ENCODE measurements at regions not wholly inside any gene's neighbourhood (a gene's known extent, or its start where the extent isn't known, plus 50 kb on each side); places are given as distances from the start of the nearest gene placed in this dataset.

- no peak overlapping the region for H3K4me3 ChIP-seq (ENCODE audit: low read depth, low read length)
- DNase-seq (ENCODE audit: low read depth): no peak
Observed at GRCh38 chr3:5644773-5645670, 457.5 kb downstream of the EDEM1 start.

- DNase-seq (ENCODE audit: low read depth): no peak
- no peak overlapping the region for H3K4me3 ChIP-seq (ENCODE audit: low read depth, low read length)
Observed at GRCh38 chr3:5645692-5646410, 458.3 kb downstream of the EDEM1 start.

- DNase-seq (ENCODE audit: low read depth): no peak
- H3K4me3 ChIP-seq (ENCODE audit: low read depth, low read length): no peak overlapping the region
Observed at GRCh38 chr3:5650303-5650702, 462.8 kb downstream of the EDEM1 start.

GRCh38 chr3:5651351-5651750 is 463.8 kb downstream of the EDEM1 start:
- no peak for DNase-seq (ENCODE audit: low read depth)
- H3K4me3 ChIP-seq (ENCODE audit: low read depth, low read length): no peak overlapping the region

- DNase-seq (ENCODE audit: low read depth): no peak
- H3K4me3 ChIP-seq (ENCODE audit: low read depth, low read length): no peak overlapping the region
Observed at GRCh38 chr3:5653426-5654143, 466.1 kb downstream of the EDEM1 start.

GRCh38 chr3:5657106-5657505 is 469.6 kb downstream of the EDEM1 start:
- no peak for DNase-seq (ENCODE audit: low read depth)
- H3K4me3 ChIP-seq (ENCODE audit: low read depth, low read length): no peak overlapping the region

GRCh38 chr3:5663601-5664000 is 476.1 kb downstream of the EDEM1 start:
- DNase-seq (ENCODE audit: low read depth): no peak
- H3K4me3 ChIP-seq (ENCODE audit: low read depth, low read length): no peak overlapping the region

- no peak overlapping the region for H3K4me3 ChIP-seq (ENCODE audit: low read depth, low read length)
- DNase-seq (ENCODE audit: low read depth): no peak
Observed at GRCh38 chr3:5666455-5666854, 478.9 kb downstream of the EDEM1 start.

- no peak for DNase-seq (ENCODE audit: low read depth)
Observed at GRCh38 chr3:5673521-5673920, 486.0 kb downstream of the EDEM1 start.

GRCh38 chr3:5675319-5675718 is 487.8 kb downstream of the EDEM1 start:
- no peak for DNase-seq (ENCODE audit: low read depth)
- no peak overlapping the region for H3K4me3 ChIP-seq (ENCODE audit: low read depth, low read length)

More at GRCh38 chr3:5673521-5673920, 486.0 kb downstream of the EDEM1 start:
- H3K4me3 ChIP-seq (ENCODE audit: low read depth, low read length): no peak overlapping the region

- no peak overlapping the region for H3K4me3 ChIP-seq (ENCODE audit: low read depth, low read length)
- no peak for DNase-seq (ENCODE audit: low read depth)
Observed at GRCh38 chr3:5677555-5677954, 490.0 kb downstream of the EDEM1 start.

- H3K4me3 ChIP-seq (ENCODE audit: low read depth, low read length): no peak overlapping the region
Observed at GRCh38 chr3:5678248-5678647, 490.7 kb downstream of the EDEM1 start.

GRCh38 chr3:5678844-5679243 is 491.3 kb downstream of the EDEM1 start:
- H3K4me3 ChIP-seq (ENCODE audit: low read depth, low read length): no peak overlapping the region
- DNase-seq (ENCODE audit: low read depth): no peak

More at GRCh38 chr3:5678248-5678647, 490.7 kb downstream of the EDEM1 start:
- no peak for DNase-seq (ENCODE audit: low read depth)

GRCh38 chr3:5687230-5687629 is 499.7 kb downstream of the EDEM1 start:
- no peak for DNase-seq (ENCODE audit: low read depth)
- H3K4me3 ChIP-seq (ENCODE audit: low read depth, low read length): no peak overlapping the region

- H3K4me3 ChIP-seq (ENCODE audit: low read depth, low read length): no peak overlapping the region
- no peak for DNase-seq (ENCODE audit: low read depth)
Observed at GRCh38 chr3:5690490-5690889, 503.0 kb downstream of the EDEM1 start.

- no peak overlapping the region for H3K4me3 ChIP-seq (ENCODE audit: low read depth, low read length)
- no peak for DNase-seq (ENCODE audit: low read depth)
Observed at GRCh38 chr3:5690904-5691532, 503.5 kb downstream of the EDEM1 start.

GRCh38 chr3:5692446-5692845 is 504.9 kb downstream of the EDEM1 start:
- DNase-seq (ENCODE audit: low read depth): no peak
- no peak overlapping the region for H3K4me3 ChIP-seq (ENCODE audit: low read depth, low read length)

GRCh38 chr3:5694266-5694665 is 506.8 kb downstream of the EDEM1 start:
- no peak for DNase-seq (ENCODE audit: low read depth)

GRCh38 chr3:5698851-5699250 is 511.3 kb downstream of the EDEM1 start:
- H3K4me3 ChIP-seq (ENCODE audit: low read depth, low read length): no peak overlapping the region
- no peak for DNase-seq (ENCODE audit: low read depth)

More at GRCh38 chr3:5694266-5694665, 506.8 kb downstream of the EDEM1 start:
- H3K4me3 ChIP-seq (ENCODE audit: low read depth, low read length): no peak overlapping the region

- H3K4me3 ChIP-seq (ENCODE audit: low read depth, low read length): no peak overlapping the region
- no peak for DNase-seq (ENCODE audit: low read depth)
Observed at GRCh38 chr3:5699313-5699712, 511.8 kb downstream of the EDEM1 start.
